Stromal cell of bone marrow (primary cell): ENCODE measurements at regions not wholly inside any gene's neighbourhood (a gene's known extent, or its start where the extent isn't known, plus 50 kb on each side); places are given as distances from the start of the nearest gene placed in this dataset.
"Not testable (repeated sequence)": the region's sequence is repeated elsewhere in the genome, so short reads cannot be mapped to it uniquely, and the experiment has no call there.

Experiments used
- DNase-seq: peaks from one replicate; pipeline ENCODE4 v3.0.0-alpha.2; 2012; ENCODE audit warnings: low read depth

- DNase-seq: not testable (repeated sequence)
Observed at GRCh38 chr4:3633277-3633676, 101.1 kb upstream of the LRPAP1 start.

GRCh38 chr4:3632794-3633193 is 100.6 kb upstream of the LRPAP1 start:
- not testable (repeated sequence) for DNase-seq

GRCh38 chr4:3631544-3632266 is 99.5 kb upstream of the LRPAP1 start:
- DNase-seq: not testable (repeated sequence)

GRCh38 chr4:3630598-3631543 is 98.6 kb upstream of the LRPAP1 start:
- no peak for DNase-seq

GRCh38 chr4:3630136-3630597 is 97.9 kb upstream of the LRPAP1 start:
- DNase-seq: no peak

- no peak for DNase-seq
Observed at GRCh38 chr4:3629665-3630064, 97.4 kb upstream of the LRPAP1 start.

- DNase-seq: not testable (repeated sequence)
Observed at GRCh38 chr4:3629176-3629575, 97.0 kb upstream of the LRPAP1 start.

- DNase-seq: no peak
Observed at GRCh38 chr4:3628868-3629175, 96.6 kb upstream of the LRPAP1 start.

- DNase-seq: not testable (repeated sequence)
Observed at GRCh38 chr4:3627967-3628867, 96.0 kb upstream of the LRPAP1 start.

- not testable (repeated sequence) for DNase-seq
Observed at GRCh38 chr4:3627456-3627855, 95.2 kb upstream of the LRPAP1 start.

- not testable (repeated sequence) for DNase-seq
Observed at GRCh38 chr4:3626131-3626884, 94.1 kb upstream of the LRPAP1 start.

- DNase-seq: not testable (repeated sequence)
Observed at GRCh38 chr4:3625286-3625875, 93.2 kb upstream of the LRPAP1 start.

- DNase-seq: not testable (repeated sequence)
Observed at GRCh38 chr4:3623809-3624329, 91.6 kb upstream of the LRPAP1 start.

- DNase-seq: no peak
Observed at GRCh38 chr4:3623106-3623505, 90.9 kb upstream of the LRPAP1 start.

GRCh38 chr4:3620365-3620764 is 88.1 kb upstream of the LRPAP1 start:
- not testable (repeated sequence) for DNase-seq

GRCh38 chr4:3619698-3620097 is 87.5 kb upstream of the LRPAP1 start:
- not testable (repeated sequence) for DNase-seq

- DNase-seq: not testable (repeated sequence)
Observed at GRCh38 chr4:3618341-3618740, 86.1 kb upstream of the LRPAP1 start.

- no peak for DNase-seq
Observed at GRCh38 chr4:3615386-3616286, 83.4 kb upstream of the LRPAP1 start.

GRCh38 chr4:3614731-3614980 is 82.4 kb upstream of the LRPAP1 start:
- no peak for DNase-seq
